Lower lobe of right lung (tissue), 2 donors: ENCODE measurements at regions not wholly inside any gene's neighbourhood (a gene's known extent, or its start where the extent isn't known, plus 50 kb on each side); places are given as distances from the start of the nearest gene placed in this dataset.

ENCODE experiments used
- ATAC-seq, 2 donors: fragments of 200-7000 bp; cut with Tn5 transposase; one replicate each; pipeline ENCODE4 v1.9.1; 2020 to 2022; ENCODE audit warnings: mild to moderate bottlenecking in 2 of 2, moderate library complexity in 2 of 2
- DNase-seq: peaks from one replicate; pipeline ENCODE4 v3.0.0-alpha.2; 2020
- H3K27ac ChIP-seq: fragments of 200-600 bp; one replicate; pipeline ENCODE4 v1.8.0; 2022
- H3K27me3 ChIP-seq: fragments of 200-600 bp; one replicate; pipeline ENCODE4 v1.8.0; 2022; ENCODE audit warnings: low read depth
- H3K36me3 ChIP-seq: fragments of 200-600 bp; one replicate; pipeline ENCODE4 v1.8.0; 2022; ENCODE audit warnings: mild to moderate bottlenecking
- H3K4me1 ChIP-seq: fragments of 200-600 bp; one replicate; pipeline ENCODE4 v1.8.0; 2022
- H3K4me3 ChIP-seq: fragments of 200-600 bp; one replicate; pipeline ENCODE4 v1.8.0; 2022; ENCODE audit warnings: mild to moderate bottlenecking
- H3K9me3 ChIP-seq: fragments of 200-600 bp; one replicate; pipeline ENCODE4 v1.8.0; 2022
- CTCF ChIP-seq: fragments of 200-600 bp; IDR thresholded peaks from one replicate; pipeline ENCODE4 v1.8.0; 2022; ENCODE audit warnings: antibody characterized with exemption, mild to moderate bottlenecking
- intact Hi-C: fragments of 100-400 bp; cut with DNase I; formaldehyde crosslinking; loops from one replicate; pipeline ENCODE4 v1.11.0; 2022
- donor health status: DM: no; HTN: yes; CAD: no; lungs with severe emphysema.

GRCh38 chr2:220930271-220931076 is 641.6 kb downstream of the EPHA4 start:
- no peak for DNase-seq
- intact Hi-C loops, result no loop called here
- H3K36me3 ChIP-seq, result no peaks in the 10 kb centered on the region
- H3K4me1 ChIP-seq, result no peaks in the 10 kb centered on the region
- H3K4me3 ChIP-seq, result no peak overlapping the region
- peaks cover 7% of the 10 kb centered on the region for H3K9me3 ChIP-seq
- H3K27ac ChIP-seq, result no peak overlapping the region
- H3K27me3 ChIP-seq, result no peaks in the 10 kb centered on the region
- ATAC-seq, result no peak
- no peak for TF ChIP-seq CTCF

GRCh38 chr2:220931491-220931890 is 640.6 kb downstream of the EPHA4 start:
- TF ChIP-seq CTCF, result no peak
- DNase-seq (no peak), ATAC-seq (no peak)
- no peaks in the 10 kb centered on the region for H3K4me1 ChIP-seq
- H3K36me3 ChIP-seq, result no peaks in the 10 kb centered on the region
- H3K27me3 ChIP-seq, result no peaks in the 10 kb centered on the region
- no peak overlapping the region for H3K27ac ChIP-seq
- H3K9me3 ChIP-seq, result no peaks in the 10 kb centered on the region
- intact Hi-C loops, result no loop called here
- no peak overlapping the region for H3K4me3 ChIP-seq

- no peaks in the 10 kb centered on the region for H3K9me3 ChIP-seq
- DNase-seq, result no peak
- no peak overlapping the region for H3K4me3 ChIP-seq
- no peak overlapping the region for H3K27ac ChIP-seq
- no peak for TF ChIP-seq CTCF
- no peaks in the 10 kb centered on the region for H3K36me3 ChIP-seq
- H3K27me3 ChIP-seq, result no peaks in the 10 kb centered on the region
- no peaks in the 10 kb centered on the region for H3K4me1 ChIP-seq
- no peak for ATAC-seq
- intact Hi-C loops, result no loop called here
These were observed 640.1 kb downstream of the EPHA4 start for GRCh38 chr2:220932041-220932440.

GRCh38 chr2:220935789-220936321 is 636.2 kb downstream of the EPHA4 start:
- DNase-seq (no peak), ATAC-seq (no peak)
- Histone ChIP-seq H3K27me3 (no peaks in the 10 kb centered on the region), H3K9me3 (no peaks in the 10 kb centered on the region), H3K4me3 (no peak overlapping the region), H3K4me1 (no peaks in the 10 kb centered on the region), H3K27ac (no peak overlapping the region), H3K36me3 (no peaks in the 10 kb centered on the region)
- no peak for TF ChIP-seq CTCF
- intact Hi-C loops, result no loop called here

- H3K4me3 ChIP-seq, result no peak overlapping the region
- DNase-seq (no peak), ATAC-seq (no peak)
- no peaks in the 10 kb centered on the region for H3K9me3 ChIP-seq
- no peak for TF ChIP-seq CTCF
- H3K27ac ChIP-seq, result no peak overlapping the region
- intact Hi-C loops, result no loop called here
- H3K27me3 ChIP-seq, result no peaks in the 10 kb centered on the region
- H3K36me3 ChIP-seq, result no peaks in the 10 kb centered on the region
- H3K4me1 ChIP-seq, result no peaks in the 10 kb centered on the region
These were observed 635.4 kb downstream of the EPHA4 start for GRCh38 chr2:220936641-220937197.
